NCI-H2171 treated with DMSO at 0.1 percent for 48 hours (cell line): ENCODE measurements at regions not wholly inside any gene's neighbourhood (a gene's known extent, or its start where the extent isn't known, plus 50 kb on each side); places are given as distances from the start of the nearest gene placed in this dataset.

Experiments
- DNase-seq: peaks from one replicate; lab custom pipeline; 2025; lab: John Stamatoyannopoulos, UW

GRCh38 chr1:63710308-63710707 lies 63.5 kb upstream of the ROR1 start:
- no peak for DNase-seq

GRCh38 chr1:63710761-63711380 lies 62.9 kb upstream of the ROR1 start:
- no peak for DNase-seq

GRCh38 chr1:63713041-63713440 lies 60.8 kb upstream of the ROR1 start:
- DNase-seq, result no peak

GRCh38 chr1:63713627-63714481 lies 60.0 kb upstream of the ROR1 start:
- no peak for DNase-seq

GRCh38 chr1:63714482-63714760 lies 59.4 kb upstream of the ROR1 start:
- no peak for DNase-seq

- no peak for DNase-seq
These were observed 56.2 kb upstream of the ROR1 start for GRCh38 chr1:63717511-63718065.

- no peak for DNase-seq
These were observed 55.3 kb upstream of the ROR1 start for GRCh38 chr1:63718541-63718970.

- DNase-seq, result peak; percentile 58
These were observed 52.2 kb upstream of the ROR1 start for GRCh38 chr1:63721531-63722189.

GRCh38 chr1:63723602-63724001 lies 50.2 kb upstream of the ROR1 start:
- DNase-seq, result no peak
